Cardiac muscle cell (in vitro differentiated cells and primary cell): ENCODE measurements at regions not wholly inside any gene's neighbourhood (a gene's known extent, or its start where the extent isn't known, plus 50 kb on each side); places are given as distances from the start of the nearest gene placed in this dataset.
A peak's percentile ranks its signal among the peaks of the same experiment; 100 is the strongest.
"Not testable (repeated sequence)": the region's sequence is repeated elsewhere in the genome, so short reads cannot be mapped to it uniquely, and the experiment has no call there.

Source experiments
- DNase-seq, 2 donors: peaks; one replicate each; pipeline versions ENCODE4 v3.0.0 to v3.0.0-alpha.2; 2010 to 2017; ENCODE audit warnings: low read depth in 1 of 2, low spot score in 1 of 2
- H3K27ac ChIP-seq: fragments of 200-600 bp; sonication (generic); 2 replicates; pipeline ENCODE4 v1.5.1; 2016
- H3K27me3 ChIP-seq: fragments of 200-600 bp; sonication (generic); 2 replicates; pipeline ENCODE4 v1.6.0; 2016; ENCODE audit warnings: control low read depth
- H3K36me3 ChIP-seq: fragments of 200-600 bp; sonication (generic); 2 replicates; pipeline ENCODE4 v1.5.1; 2016; ENCODE audit warnings: control low read depth
- H3K4me1 ChIP-seq: fragments of 200-600 bp; sonication (generic); 2 replicates; pipeline ENCODE4 v1.8.1; 2017; ENCODE audit warnings: low read depth, mild to moderate bottlenecking, mixed run types
- H3K4me3 ChIP-seq: fragments of 200-600 bp; sonication (generic); 2 replicates; pipeline ENCODE4 v1.5.1; 2016; ENCODE audit warnings: mild to moderate bottlenecking
- H3K9me3 ChIP-seq: fragments of 200-600 bp; sonication (generic); 2 replicates; pipeline ENCODE4 v1.5.1; 2017; ENCODE audit warnings: low read depth, mild to moderate bottlenecking, control low read depth
- TF ChIP-seq, protein P1 (sequence below): IDR thresholded peaks from 2 replicates; pipeline ENCODE4 v1.5.1; 2012; ENCODE audit warnings: low read depth, mild to moderate bottlenecking, low read length

DNA sequence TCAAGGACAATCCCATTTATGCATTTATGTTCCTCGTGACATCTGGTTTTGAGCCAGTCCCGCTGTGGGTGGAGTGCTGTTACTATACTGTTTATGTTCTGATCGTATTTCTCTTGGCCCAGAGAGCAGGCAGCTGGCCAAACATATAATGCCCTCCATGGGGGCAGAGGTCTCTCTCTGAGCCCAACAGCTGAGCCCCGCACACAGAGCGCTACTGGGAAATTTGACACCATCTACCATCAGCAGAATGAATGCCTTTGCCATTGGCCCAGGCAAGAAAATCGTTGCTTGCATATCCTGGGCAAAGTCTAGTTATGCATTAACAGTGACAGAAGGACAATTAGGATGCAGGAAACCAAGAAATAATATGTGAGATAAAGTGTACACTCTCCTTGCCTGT is 126.8 kb upstream of the CACNA1A start:
- TF ChIP-seq, protein P1, sequence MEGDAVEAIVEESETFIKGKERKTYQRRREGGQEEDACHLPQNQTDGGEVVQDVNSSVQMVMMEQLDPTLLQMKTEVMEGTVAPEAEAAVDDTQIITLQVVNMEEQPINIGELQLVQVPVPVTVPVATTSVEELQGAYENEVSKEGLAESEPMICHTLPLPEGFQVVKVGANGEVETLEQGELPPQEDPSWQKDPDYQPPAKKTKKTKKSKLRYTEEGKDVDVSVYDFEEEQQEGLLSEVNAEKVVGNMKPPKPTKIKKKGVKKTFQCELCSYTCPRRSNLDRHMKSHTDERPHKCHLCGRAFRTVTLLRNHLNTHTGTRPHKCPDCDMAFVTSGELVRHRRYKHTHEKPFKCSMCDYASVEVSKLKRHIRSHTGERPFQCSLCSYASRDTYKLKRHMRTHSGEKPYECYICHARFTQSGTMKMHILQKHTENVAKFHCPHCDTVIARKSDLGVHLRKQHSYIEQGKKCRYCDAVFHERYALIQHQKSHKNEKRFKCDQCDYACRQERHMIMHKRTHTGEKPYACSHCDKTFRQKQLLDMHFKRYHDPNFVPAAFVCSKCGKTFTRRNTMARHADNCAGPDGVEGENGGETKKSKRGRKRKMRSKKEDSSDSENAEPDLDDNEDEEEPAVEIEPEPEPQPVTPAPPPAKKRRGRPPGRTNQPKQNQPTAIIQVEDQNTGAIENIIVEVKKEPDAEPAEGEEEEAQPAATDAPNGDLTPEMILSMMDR = no peak
- no peak overlapping the region for H3K27ac ChIP-seq
- no peaks in the 10 kb centered on the region for H3K27me3 ChIP-seq
- no peak overlapping the region for H3K4me3 ChIP-seq
- DNase-seq = peak; percentile 13 to 31
- H3K36me3 ChIP-seq = no peaks in the 10 kb centered on the region
- no peaks in the 10 kb centered on the region for H3K4me1 ChIP-seq
- no peaks in the 10 kb centered on the region for H3K9me3 ChIP-seq

DNA sequence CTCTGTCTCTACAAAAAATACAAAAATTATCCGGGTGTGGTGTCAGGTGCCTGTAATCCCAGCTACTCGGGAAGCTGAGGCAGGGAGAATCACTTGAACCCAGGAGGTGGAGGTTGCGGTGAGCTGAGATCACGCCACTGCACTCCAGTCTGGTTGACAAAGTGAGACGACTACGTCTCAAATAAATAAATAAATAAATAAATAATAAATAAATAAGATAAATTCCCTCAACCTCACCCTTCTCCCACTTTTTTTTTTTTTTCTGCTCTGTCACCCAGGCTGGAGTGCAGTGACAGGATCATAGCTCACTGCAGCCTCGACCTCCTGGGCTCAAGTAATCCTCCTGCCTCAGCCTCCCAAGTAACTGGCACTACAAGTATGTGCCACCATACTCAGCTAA is 125.9 kb upstream of the CACNA1A start:
- not testable (repeated sequence) for H3K4me1 ChIP-seq, DNase-seq, H3K27ac ChIP-seq, H3K4me3 ChIP-seq, H3K27me3 ChIP-seq, H3K36me3 ChIP-seq, H3K9me3 ChIP-seq

DNA sequence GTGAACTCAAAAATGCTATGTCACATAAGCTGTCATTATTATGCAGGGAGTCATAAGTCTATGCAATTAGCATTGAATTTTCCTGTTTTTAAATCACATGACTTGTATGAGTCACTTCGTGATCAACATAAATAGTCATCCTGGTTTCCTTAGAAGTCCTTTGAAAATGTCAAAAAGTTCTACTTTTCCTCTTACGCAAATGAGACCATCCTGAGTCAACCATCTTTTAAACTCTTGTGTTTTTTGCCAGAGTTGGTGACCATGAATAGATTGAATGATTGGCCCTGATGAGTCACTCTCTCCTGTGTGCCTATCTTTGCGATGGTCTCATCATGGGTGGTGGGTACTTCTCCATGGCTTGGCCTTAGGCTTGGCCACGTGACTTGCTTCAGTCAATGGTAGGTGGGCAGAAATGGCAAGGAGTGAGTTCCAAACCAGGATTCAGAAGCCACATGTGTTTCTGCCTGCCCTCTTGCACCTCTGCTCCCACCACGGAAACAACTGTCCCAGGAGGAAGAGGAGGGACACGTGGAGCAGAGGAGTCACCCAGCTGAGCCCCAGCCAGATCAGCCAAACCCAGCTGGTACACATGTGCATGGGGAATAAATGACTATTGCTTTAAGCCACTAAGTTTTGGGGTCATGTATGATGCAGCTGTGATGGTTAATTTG is 123.5 kb upstream of the CACNA1A start:
- Histone ChIP-seq H3K4me1 (no peaks in the 10 kb centered on the region), H3K36me3 (no peaks in the 10 kb centered on the region), H3K27ac (no peak overlapping the region), H3K9me3 (no peaks in the 10 kb centered on the region), H3K4me3 (no peak overlapping the region), H3K27me3 (no peaks in the 10 kb centered on the region)
- DNase-seq = peak in 1 of 2 donors; percentile 7
- TF ChIP-seq, protein P1 = no peak

DNA sequence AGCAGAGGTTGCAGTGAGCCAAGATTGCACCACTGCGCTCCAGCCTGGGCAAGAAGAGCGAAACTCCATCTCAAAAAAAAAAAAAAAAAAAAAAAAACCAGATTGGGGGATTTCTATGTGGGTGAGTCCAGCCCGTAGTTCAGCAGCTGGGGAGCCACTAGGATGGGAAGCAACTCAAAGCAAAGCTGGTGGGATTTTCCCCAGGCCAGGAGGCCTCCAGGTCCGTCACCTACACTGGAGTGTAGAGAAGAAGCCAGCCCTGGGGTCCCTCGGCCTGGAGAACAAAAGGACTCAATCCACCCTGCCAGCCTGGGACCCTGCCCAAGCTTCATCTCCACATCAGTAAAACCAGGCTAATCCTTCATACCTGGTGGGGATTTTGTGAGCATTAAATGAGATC is 121.3 kb upstream of the CACNA1A start:
- Histone ChIP-seq H3K4me3 (no peak overlapping the region), H3K27me3 (no peaks in the 10 kb centered on the region), H3K9me3 (no peaks in the 10 kb centered on the region), H3K27ac (no peak overlapping the region), H3K36me3 (no peaks in the 10 kb centered on the region), H3K4me1 (peaks cover 8% of the 10 kb centered on the region)
- TF ChIP-seq, protein P1 = no peak
- DNase-seq = no peak

DNA sequence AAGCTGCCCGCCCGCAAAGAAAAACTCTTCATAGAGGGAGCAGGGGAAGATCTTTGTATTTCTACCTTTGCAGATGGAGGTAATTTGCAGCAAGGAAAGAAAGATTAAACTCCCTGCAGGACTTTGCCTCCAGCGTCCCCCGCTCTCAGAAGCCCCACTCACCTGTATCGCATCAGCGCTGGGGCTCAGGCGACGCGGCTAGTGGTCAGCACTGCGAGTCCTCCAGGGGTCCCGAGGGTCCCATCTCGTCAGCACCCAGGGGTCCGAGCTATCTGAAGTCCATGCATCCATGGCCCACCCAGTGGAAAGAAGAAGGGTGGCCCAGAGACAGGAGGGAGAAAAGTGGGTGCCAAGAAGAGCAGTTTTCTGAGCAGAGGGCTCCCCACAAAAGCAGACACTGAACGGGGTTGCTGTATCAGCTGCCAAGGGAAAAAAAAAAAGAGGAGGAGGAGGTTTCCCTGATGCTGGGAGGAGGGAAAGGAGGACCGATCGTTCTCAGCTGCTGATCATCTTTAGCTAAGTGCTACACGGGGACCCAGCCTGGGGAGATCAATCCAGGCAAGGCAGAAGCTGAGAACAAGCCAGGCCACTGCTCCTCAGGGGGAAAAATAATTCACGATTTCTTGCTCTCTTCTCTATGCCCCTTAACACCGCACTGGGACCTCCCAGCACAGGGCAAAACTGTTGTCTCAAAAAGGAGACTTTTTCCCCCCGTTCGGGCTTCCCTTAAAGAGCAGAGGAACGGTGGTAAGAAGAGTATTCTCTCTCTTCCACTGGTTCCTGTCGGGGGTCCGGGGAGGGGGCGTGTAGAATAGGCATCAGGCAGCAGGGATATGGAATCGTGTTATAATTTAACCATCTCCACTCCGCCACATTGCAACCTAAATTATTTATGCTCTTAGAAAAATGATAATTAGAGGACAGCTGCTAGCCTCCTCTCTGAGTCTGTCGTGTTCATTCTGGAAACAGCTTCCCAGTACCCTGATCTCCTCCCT is 117.7 kb upstream of the CACNA1A start:
- H3K36me3 ChIP-seq = no peaks in the 10 kb centered on the region
- peaks cover 7% of the 10 kb centered on the region for H3K27me3 ChIP-seq
- H3K9me3 ChIP-seq = no peaks in the 10 kb centered on the region
- peaks cover 8% of the 10 kb centered on the region for H3K4me1 ChIP-seq
- DNase-seq = no peak
- H3K27ac ChIP-seq = no peak overlapping the region
- no peak overlapping the region for H3K4me3 ChIP-seq
- TF ChIP-seq, protein P1 = no peak
